ENCODE measurements at regions not wholly inside any gene's neighbourhood (a gene's known extent, or its start where the extent isn't known, plus 50 kb on each side); places are given as distances from the start of the nearest gene placed in this dataset.

DNA sequence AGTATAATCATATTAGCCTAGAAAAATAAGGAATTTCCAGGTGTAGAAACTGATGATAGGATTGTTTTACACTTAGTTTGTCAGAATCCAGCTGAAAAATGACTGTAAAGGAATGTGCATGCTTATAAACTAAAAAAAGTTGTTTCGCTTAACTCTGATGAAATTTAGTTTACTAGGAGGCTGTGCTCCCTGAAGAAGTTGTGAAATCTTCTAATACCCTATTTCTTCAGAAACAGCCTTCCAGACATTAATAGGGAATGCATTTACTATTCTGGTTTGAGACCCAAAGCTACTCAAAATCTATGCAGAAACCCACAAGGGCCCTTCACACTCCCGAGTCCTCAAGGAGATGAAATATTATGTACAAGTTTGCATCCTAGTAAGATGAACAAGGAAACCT, 105.5 kb upstream of the SSTR4 start:
- TF ChIP-seq, protein P1, sequence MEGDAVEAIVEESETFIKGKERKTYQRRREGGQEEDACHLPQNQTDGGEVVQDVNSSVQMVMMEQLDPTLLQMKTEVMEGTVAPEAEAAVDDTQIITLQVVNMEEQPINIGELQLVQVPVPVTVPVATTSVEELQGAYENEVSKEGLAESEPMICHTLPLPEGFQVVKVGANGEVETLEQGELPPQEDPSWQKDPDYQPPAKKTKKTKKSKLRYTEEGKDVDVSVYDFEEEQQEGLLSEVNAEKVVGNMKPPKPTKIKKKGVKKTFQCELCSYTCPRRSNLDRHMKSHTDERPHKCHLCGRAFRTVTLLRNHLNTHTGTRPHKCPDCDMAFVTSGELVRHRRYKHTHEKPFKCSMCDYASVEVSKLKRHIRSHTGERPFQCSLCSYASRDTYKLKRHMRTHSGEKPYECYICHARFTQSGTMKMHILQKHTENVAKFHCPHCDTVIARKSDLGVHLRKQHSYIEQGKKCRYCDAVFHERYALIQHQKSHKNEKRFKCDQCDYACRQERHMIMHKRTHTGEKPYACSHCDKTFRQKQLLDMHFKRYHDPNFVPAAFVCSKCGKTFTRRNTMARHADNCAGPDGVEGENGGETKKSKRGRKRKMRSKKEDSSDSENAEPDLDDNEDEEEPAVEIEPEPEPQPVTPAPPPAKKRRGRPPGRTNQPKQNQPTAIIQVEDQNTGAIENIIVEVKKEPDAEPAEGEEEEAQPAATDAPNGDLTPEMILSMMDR (IDR thresholded peaks at IDR 0.05) = no peak
- TF ChIP-seq POLR2A (IDR thresholded peaks at IDR 0.05) = no peak

Measured in heart left ventricle (tissue), 13 donors.